B cell (primary cell): ENCODE measurements at regions not wholly inside any gene's neighbourhood (a gene's known extent, or its start where the extent isn't known, plus 50 kb on each side); places are given as distances from the start of the nearest gene placed in this dataset.

Experiments
- ATAC-seq: fragments of 200-7000 bp; cut with Tn5 transposase; one replicate; pipeline ENCODE4 v1.10.0; 2021; ENCODE audit warnings: low read depth, mild to moderate bottlenecking, moderate number of reproducible peaks, moderate library complexity
- CTCF ChIA-PET: fragments of 350-600 bp; sonication (Branson Sonifier 250); formaldehyde crosslinking; loops from one replicate; lab custom pipeline; 2021; ENCODE audit warnings: antibody characterized with exemption, inconsistent platforms; lab: Charles Lee
- POLR2A ChIA-PET: fragments of 350-600 bp; sonication (Branson Sonifier 250); formaldehyde crosslinking; loops from one replicate; lab custom pipeline; 2021; ENCODE audit warnings: antibody characterized with exemption; lab: Charles Lee
- DNase-seq: peaks from one replicate; pipeline ENCODE4 v3.0.0; 2013
- H2AFZ ChIP-seq: 2 replicates; pipeline ENCODE4 v1.6.1; 2012; ENCODE audit warnings: mild to moderate bottlenecking, low read depth, low read length; ENCODE audit not compliant: insufficient read depth, poor library complexity, severe bottlenecking
- H3K27ac ChIP-seq, 2 donors: 1 replicate in 1 of 2; 2 replicates in 1 of 2; pipeline ENCODE4 v1.5.1; 2012 to 2013; ENCODE audit warnings: low read length in 2 of 2, mild to moderate bottlenecking in 2 of 2, moderate library complexity in 1 of 2
- H3K27me3 ChIP-seq, 4 experiments: fragments of 200-600 bp in 1 of 4; sonication (generic) in 1 of 4; replicated peaks in 1 of 4; 1 replicate in 2 of 4; 2 replicates in 2 of 4; pipeline versions ENCODE4 v1.6.1 to v1.7.0; 2013 to 2016; ENCODE audit warnings: low read length in 3 of 4, mild to moderate bottlenecking in 2 of 4, mixed read lengths in 1 of 4, moderate library complexity in 1 of 4; ENCODE audit not compliant: insufficient read depth in 4 of 4, control insufficient read depth in 3 of 4; ENCODE audit errors: control extremely low read depth in 1 of 4
- H3K36me3 ChIP-seq, 2 experiments: replicated peaks in 1 of 2; 1 replicate in 1 of 2; 2 replicates in 1 of 2; pipeline versions ENCODE4 v1.6.1 to v1.7.1; 2013; ENCODE audit warnings: low read length in 1 of 2; ENCODE audit not compliant: insufficient read depth in 2 of 2, control insufficient read depth in 1 of 2; ENCODE audit errors: control extremely low read depth in 1 of 2, extremely low read depth in 1 of 2
- H3K4me1 ChIP-seq, 2 donors: fragments of 200-600 bp in 1 of 2; sonication (generic) in 1 of 2; 1 replicate in 1 of 2; 2 replicates in 1 of 2; pipeline versions ENCODE4 v1.5.1 to v1.6.1; 2013 to 2017; ENCODE audit warnings: low read length in 2 of 2; ENCODE audit not compliant: control insufficient read depth in 2 of 2, insufficient read depth in 2 of 2
- H3K4me2 ChIP-seq: replicated peaks from 2 replicates; pipeline ENCODE3; 2012; ENCODE audit warnings: mild to moderate bottlenecking, low read depth, low read length; ENCODE audit not compliant: poor library complexity, severe bottlenecking
- H3K4me3 ChIP-seq, 5 experiments: fragments of 200-600 bp in 1 of 5; sonication (generic) in 1 of 5; 1 replicate in 3 of 5; 2 replicates in 2 of 5; pipeline versions ENCODE4 v1.5.1 to v1.7.0; 2011 to 2016; ENCODE audit warnings: low read length in 4 of 5, mild to moderate bottlenecking in 4 of 5, low read depth in 2 of 5, control low read depth in 1 of 5, moderate library complexity in 1 of 5; ENCODE audit not compliant: insufficient read depth in 1 of 5; ENCODE audit errors: control extremely low read depth in 1 of 5, extremely low read depth in 1 of 5
- H3K79me2 ChIP-seq: fragments of 200-600 bp; sonication (generic); one replicate; pipeline ENCODE4 v1.6.0; 2016; ENCODE audit warnings: low read length; ENCODE audit not compliant: control insufficient read depth, insufficient read depth
- H3K9ac ChIP-seq: fragments of 200-600 bp; sonication (generic); 2 replicates; pipeline ENCODE4 v1.6.1; 2017; ENCODE audit warnings: mild to moderate bottlenecking, low read length, moderate library complexity
- H3K9me3 ChIP-seq, 3 donors: one replicate each; pipeline versions ENCODE4 v1.6.1 to v1.7.1; 2013; ENCODE audit warnings: low read length in 2 of 3; ENCODE audit not compliant: control insufficient read depth in 2 of 3, insufficient read depth in 1 of 3; ENCODE audit errors: control extremely low read depth in 1 of 3
- H4K20me1 ChIP-seq: 2 replicates; pipeline ENCODE4 v1.6.0; 2012; ENCODE audit warnings: mild to moderate bottlenecking, low read length; ENCODE audit not compliant: insufficient read depth, control insufficient read depth, poor library complexity, severe bottlenecking
- H3K27ac Mint-ChIP-seq: one replicate; pipeline ENCODE4 v1.8.0; 2021; ENCODE audit warnings: mixed read lengths
- H3K27me3 Mint-ChIP-seq: one replicate; pipeline ENCODE4 v1.8.0; 2021; ENCODE audit warnings: mixed read lengths
- H3K4me1 Mint-ChIP-seq: one replicate; pipeline ENCODE4 v1.8.0; 2021; ENCODE audit warnings: mixed read lengths
- H3K4me3 Mint-ChIP-seq: one replicate; pipeline ENCODE4 v1.8.0; 2021; ENCODE audit warnings: mixed read lengths
- H3K9me3 Mint-ChIP-seq: one replicate; pipeline ENCODE4 v1.8.0; 2022; ENCODE audit warnings: mixed read lengths; ENCODE audit not compliant: insufficient read depth
- EZH2 ChIP-seq: IDR thresholded peaks from 2 replicates; pipeline ENCODE4 v1.6.1; 2012; ENCODE audit warnings: borderline replicate concordance, low read depth, mild to moderate bottlenecking, moderate library complexity, low read length; ENCODE audit not compliant: insufficient read depth, poor library complexity, severe bottlenecking
- WGBS: methylation state at CpG from one replicate; pipeline ENCODE4 v1.1.5; 2013; ENCODE audit warnings: missing lambda C conversion rate; ENCODE audit not compliant: insufficient coverage; 5-methylcytosine and 5-hydroxymethylcytosine counted together
- intact Hi-C: fragments of 100-400 bp; cut with micrococcal nuclease; formaldehyde crosslinking; loops from one replicate; pipeline ENCODE4 v1.10.0; 2022
- TF ChIP-seq, protein P1 (sequence below): fragments of 200-600 bp; IDR thresholded peaks from one replicate; pipeline ENCODE4 v1.8.0; 2022; ENCODE audit warnings: antibody characterized with exemption, mild to moderate bottlenecking

DNA sequence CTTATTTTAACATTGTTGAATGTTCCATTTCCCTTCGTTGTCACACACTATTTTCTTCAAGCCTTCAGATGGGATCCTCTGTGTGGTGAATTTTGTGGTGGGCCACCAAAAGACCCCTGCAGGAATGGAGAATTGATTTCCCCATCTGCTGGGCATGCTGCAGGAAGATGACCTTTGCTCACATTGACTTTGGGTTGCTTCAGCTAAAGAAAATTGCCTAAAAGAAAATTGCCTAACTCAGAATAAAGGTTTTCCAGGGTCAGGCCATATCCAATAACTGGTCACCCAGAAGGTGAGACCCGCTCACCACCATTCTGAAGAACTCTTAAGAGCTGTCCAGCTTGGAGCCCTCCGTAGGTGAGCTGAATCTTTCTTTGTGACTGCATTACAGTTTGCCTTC is 192.5 kb downstream of the CDH7 start:
- H3K4me1 Mint-ChIP-seq, result no peaks in the 10 kb centered on the region
- Histone ChIP-seq H3K9me3 (no peaks in the 10 kb centered on the region), H2AFZ (no peak overlapping the region), H3K27me3 (no peaks in the 10 kb centered on the region), H3K27ac (no peak overlapping the region), H3K4me1 (no peaks in the 10 kb centered on the region), H3K9ac (no peak overlapping the region), H3K4me3 (no peak overlapping the region), H3K4me2 (no peak overlapping the region), H3K79me2 (no peaks in the 10 kb centered on the region), H3K36me3 (no peaks in the 10 kb centered on the region), H4K20me1 (no peaks in the 10 kb centered on the region)
- POLR2A ChIA-PET, result no interaction called here
- H3K27me3 Mint-ChIP-seq, result no peaks in the 10 kb centered on the region
- WGBS, result 92% methylated on average over 2 of the region's 3 CpGs
- H3K4me3 Mint-ChIP-seq, result no peak overlapping the region
- DNase-seq (no peak), ATAC-seq (no peak)
- TF ChIP-seq, protein P1, sequence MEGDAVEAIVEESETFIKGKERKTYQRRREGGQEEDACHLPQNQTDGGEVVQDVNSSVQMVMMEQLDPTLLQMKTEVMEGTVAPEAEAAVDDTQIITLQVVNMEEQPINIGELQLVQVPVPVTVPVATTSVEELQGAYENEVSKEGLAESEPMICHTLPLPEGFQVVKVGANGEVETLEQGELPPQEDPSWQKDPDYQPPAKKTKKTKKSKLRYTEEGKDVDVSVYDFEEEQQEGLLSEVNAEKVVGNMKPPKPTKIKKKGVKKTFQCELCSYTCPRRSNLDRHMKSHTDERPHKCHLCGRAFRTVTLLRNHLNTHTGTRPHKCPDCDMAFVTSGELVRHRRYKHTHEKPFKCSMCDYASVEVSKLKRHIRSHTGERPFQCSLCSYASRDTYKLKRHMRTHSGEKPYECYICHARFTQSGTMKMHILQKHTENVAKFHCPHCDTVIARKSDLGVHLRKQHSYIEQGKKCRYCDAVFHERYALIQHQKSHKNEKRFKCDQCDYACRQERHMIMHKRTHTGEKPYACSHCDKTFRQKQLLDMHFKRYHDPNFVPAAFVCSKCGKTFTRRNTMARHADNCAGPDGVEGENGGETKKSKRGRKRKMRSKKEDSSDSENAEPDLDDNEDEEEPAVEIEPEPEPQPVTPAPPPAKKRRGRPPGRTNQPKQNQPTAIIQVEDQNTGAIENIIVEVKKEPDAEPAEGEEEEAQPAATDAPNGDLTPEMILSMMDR, result no peak
- no peak for TF ChIP-seq EZH2
- intact Hi-C loops, result no loop called here
- CTCF ChIA-PET, result no interaction called here
- no peak overlapping the region for H3K27ac Mint-ChIP-seq
- H3K9me3 Mint-ChIP-seq, result no peaks in the 10 kb centered on the region

DNA sequence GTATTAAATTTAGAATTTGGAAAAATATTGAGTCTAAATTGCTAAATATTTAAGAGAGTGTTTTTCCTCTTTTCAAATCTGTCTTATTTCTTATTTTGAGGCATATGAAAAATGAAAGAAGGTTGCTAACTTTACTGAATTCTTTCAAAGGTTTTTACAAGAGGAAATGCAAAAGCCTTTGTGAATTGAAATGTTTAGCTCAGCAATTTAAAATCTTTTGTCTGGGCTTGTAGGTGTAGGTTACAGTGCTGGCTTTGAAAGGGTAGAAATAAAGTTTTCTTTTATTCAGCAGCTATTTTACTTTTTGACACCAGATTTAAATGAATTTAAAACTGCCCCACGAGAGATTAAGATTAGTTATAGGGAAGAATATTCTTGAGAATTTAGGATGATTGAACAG is 192.0 kb downstream of the CDH7 start:
- no peaks in the 10 kb centered on the region for H3K36me3 ChIP-seq
- DNase-seq (no peak), ATAC-seq (no peak)
- intact Hi-C loops, result no loop called here
- H3K4me3 Mint-ChIP-seq, result no peak overlapping the region
- H3K27me3 Mint-ChIP-seq, result no peaks in the 10 kb centered on the region
- CTCF ChIA-PET, result no interaction called here
- no peaks in the 10 kb centered on the region for H4K20me1 ChIP-seq
- H3K4me2 ChIP-seq, result no peak overlapping the region
- peaks cover under 1% of the 10 kb centered on the region for H3K9me3 Mint-ChIP-seq
- POLR2A ChIA-PET, result no interaction called here
- no peaks in the 10 kb centered on the region for H3K4me1 ChIP-seq
- no peaks in the 10 kb centered on the region for H3K4me1 Mint-ChIP-seq
- no CpG with 5 or more reads among the region's 1 CpG for WGBS
- H3K27ac Mint-ChIP-seq, result no peak overlapping the region
- no peak overlapping the region for H3K4me3 ChIP-seq
- no peaks in the 10 kb centered on the region for H3K9me3 ChIP-seq
- no peak for TF ChIP-seq EZH2
- TF ChIP-seq, protein P1, result no peak
- no peaks in the 10 kb centered on the region for H3K79me2 ChIP-seq
- H2AFZ ChIP-seq, result no peak overlapping the region
- H3K27me3 ChIP-seq, result no peaks in the 10 kb centered on the region
- H3K9ac ChIP-seq, result no peak overlapping the region
- no peak overlapping the region for H3K27ac ChIP-seq
